HG03060 (cell line): ENCODE measurements at regions not wholly inside any gene's neighbourhood (a gene's known extent, or its start where the extent isn't known, plus 50 kb on each side); places are given as distances from the start of the nearest gene placed in this dataset.
"Not testable (repeated sequence)": the region's sequence is repeated elsewhere in the genome, so short reads cannot be mapped to it uniquely, and the experiment has no call there.

Experiments used
- ATAC-seq: cut with Tn5 transposase; IDR thresholded peaks from one replicate; pipeline ENCODE4 v1.9.1; 2021; ENCODE audit warnings: low read depth, moderate number of reproducible peaks; ENCODE audit not compliant: unreplicated experiment

DNA sequence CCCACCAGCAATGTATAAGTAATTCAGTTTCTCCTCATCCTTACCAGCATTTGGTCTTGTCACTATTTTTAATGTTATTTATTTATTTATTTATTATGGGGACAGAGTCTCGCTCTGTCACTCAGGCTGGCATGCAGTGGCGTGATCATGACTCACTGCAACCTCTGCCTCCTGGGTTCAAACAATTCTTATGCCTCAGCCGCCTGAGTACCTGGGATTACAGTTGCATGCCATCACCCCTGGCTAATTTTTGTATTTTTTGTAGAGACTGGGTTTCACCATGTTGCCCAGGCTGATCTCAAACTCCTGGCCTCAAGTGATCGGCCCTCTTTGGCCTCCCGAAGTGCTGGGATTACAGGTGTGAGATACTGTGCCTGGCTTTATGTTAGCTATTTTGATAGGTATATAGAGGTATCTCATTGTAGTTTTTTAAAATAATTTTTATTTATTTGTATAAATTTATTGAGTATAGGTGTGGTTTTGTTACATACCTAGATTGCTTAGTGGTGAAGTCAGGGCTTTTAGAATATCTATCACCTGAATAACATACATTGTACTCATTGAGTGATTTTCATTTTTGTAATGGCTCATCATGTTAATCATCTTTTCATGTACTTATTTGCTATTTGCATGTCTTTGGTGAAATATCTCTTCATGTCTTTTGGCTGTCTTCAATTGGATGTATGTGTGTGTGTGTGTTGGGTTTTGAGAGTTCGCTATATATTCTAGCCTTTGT lies 53.3 kb downstream of the TANC2 start:
- ATAC-seq, result no peak

DNA sequence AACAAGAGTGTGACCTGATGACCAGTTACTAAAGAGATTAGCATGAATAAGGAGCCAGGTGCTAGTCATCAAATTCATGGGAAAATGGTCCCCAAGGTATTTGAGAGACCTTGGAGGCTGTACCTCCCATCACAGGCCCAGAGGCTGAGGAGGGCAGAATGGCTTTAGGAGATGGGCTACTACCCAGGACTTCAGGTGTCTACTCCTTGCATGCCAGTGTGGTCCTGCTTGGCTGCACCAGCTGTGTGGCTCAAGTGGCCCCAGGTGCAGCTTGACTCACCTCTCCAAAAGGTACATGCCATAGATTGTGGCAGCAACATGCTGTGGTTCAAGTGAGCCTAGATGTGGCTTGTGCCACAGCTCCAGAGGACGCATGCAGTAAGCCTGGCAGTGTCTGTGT lies 56.5 kb downstream of the TANC2 start:
- no peak for ATAC-seq

DNA sequence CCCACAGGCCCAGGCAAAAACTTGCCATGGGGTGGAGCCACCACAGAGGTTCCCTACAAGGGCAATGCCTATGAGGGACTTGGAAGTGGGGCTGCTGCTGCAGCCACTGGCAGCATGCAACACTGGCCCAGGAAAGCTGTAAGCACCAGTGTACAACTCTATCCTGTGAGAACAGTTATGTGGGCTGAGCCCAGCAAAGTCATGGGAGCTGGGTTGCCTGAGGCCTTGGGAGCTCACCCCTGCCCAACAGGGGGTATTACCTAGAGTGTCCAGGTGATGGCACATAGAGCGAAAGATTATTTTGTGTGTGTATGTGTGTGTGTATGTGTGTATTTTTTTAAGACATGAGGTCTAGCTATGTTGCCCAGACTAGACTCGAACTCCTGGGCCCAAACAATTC lies 57.0 kb downstream of the TANC2 start:
- no peak for ATAC-seq

DNA sequence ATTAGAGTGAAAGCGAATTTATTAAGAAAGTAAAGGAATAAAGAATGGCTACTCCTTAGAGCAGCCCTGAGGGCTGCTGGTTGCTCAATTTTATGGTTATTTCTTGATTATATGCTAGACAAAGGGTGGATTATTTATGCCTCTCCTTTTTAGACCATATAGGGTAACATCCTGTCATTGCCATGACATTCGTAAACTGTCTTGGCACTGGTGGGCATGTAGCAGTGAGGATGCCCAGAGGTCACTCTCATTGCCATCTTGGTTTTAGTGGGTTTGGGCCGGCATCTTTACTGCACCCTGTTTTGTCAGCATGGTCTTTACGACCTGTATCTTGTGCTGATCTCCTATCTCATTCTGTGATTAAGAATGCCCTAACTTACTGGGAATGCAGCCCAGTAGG lies 58.2 kb downstream of the TANC2 start:
- no peak for ATAC-seq

DNA sequence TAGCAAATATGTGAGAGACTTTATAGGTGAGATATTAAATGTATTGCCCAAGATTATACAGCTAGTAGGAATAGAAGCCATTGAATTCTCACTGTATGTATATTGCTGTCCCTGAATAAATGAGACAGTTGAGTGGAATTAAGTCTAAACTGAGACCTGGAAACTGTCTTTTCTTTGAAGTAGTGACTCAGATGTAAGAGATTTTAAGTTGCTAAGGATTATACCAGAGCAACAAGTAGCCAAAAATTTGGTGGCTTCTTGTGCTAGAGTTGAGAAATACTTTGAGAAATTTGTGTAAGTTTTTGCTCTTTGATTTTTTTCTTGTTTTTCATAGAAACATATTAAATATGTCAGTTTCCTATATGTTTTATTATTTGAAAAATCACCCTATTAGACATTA lies 58.7 kb downstream of the TANC2 start:
- no peak for ATAC-seq

DNA sequence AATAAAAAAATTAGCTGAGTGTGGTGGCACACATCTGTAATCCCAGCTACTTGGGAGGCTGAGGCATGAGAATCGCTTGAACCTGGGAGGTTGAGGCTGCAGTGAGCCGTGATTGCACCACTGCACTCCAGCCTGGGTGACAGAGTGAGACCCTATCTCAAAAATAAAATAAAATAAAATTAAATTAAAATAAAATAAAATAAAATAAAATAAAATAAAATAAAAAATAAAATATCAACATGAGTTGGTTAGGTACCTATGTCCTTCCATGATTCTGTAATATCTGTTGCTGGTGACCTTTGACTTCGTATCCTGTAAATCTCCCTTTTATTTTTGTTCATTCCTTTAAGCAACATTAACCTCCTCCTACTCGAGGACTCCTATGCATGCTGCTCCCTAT lies 59.6 kb downstream of the TANC2 start:
- ATAC-seq, result not testable (repeated sequence)

DNA sequence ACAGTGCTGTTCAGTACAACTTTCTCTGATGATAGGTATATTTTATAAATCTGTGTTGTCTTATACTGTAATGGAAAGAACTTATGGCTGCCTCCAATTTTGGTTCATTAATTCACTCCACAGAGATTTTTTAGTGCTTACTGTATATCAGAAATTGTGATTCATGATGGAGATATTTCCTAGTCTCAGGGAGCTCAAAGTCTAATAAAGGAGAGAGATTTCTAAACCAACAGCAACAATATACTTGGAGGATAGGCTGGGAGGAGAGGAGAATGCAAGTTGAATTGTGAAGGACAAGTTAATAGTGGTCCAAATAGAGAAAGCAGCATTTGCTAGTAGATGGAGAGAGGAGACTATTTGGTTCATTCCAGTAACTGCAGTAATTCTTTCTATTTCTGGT lies 63.5 kb downstream of the TANC2 start:
- no peak for ATAC-seq

DNA sequence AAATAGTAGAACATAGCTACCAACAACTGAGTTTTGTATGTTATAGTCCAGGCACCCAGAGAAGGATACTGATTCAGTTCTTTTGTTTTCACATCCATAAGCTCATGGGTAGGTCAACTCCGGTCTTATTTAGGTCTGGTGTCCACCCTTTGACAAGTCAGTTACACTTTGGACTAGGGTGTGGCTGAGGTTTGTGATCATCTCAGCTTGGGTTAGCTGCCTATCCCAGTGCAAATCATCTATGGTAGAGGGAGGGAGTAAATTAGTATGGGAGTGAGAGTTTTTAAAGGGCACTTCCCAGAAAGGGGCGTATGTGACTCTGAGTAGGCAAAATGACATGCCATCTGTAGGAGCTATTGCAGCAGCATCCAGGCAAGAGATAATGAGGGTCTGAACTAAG lies 66.1 kb downstream of the TANC2 start:
- no peak for ATAC-seq

DNA sequence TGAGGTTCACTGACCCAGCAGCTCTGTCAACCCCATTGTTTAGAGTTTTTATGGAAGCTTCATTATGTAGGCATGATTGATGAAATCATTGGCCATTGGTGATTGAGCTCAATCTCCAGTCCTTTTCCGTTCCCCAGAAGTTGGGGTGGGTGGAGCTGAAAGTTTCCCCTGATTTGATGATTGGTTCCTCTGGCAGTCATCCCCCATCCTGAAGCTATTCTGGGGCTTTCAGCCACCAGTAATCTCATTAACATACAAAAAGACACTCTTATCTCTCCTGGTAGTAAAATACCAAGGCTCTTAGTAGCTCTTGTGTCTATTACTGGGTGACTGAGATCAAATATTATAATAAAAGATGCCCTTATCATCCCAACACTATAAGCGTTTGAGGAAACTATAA lies 67.1 kb downstream of the TANC2 start:
- ATAC-seq, result no peak

DNA sequence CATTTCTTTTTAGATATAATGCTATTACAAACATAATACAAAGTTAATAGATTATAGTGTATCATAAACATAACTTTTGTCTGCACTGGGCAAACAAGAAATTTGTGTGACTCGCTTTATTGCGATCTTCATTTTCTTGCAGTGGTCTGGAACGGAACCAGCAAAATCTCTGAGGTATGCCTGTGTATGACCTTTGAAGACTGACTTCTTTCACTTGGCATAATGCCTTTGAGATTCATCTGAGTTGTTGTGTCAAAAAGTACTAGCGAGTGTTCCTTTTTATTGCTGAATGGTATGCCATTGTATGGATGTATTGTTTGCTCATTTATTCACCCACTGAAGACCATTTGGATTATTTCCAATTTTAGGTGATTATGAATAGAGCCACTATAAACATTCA lies 69.2 kb downstream of the TANC2 start:
- no peak for ATAC-seq

DNA sequence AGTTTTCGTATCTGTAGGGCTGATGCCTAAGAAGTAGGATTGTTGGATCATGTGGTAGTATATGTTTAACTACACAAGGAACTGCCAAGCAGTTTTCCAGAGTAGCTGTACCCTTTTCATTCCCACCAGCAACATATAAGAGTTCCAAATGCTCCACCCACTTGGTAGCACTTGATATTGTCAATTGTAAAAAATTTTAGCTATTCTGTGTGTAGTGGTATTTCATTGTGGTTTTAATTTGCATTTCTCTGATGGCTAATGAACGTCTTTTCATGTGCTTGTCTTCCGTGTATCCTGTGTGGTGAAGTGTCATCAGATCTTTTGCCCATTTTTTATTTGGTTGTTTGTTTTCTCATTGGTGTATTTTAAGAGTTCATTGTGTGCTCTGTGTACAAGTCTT lies 69.7 kb downstream of the TANC2 start:
- ATAC-seq, result no peak

DNA sequence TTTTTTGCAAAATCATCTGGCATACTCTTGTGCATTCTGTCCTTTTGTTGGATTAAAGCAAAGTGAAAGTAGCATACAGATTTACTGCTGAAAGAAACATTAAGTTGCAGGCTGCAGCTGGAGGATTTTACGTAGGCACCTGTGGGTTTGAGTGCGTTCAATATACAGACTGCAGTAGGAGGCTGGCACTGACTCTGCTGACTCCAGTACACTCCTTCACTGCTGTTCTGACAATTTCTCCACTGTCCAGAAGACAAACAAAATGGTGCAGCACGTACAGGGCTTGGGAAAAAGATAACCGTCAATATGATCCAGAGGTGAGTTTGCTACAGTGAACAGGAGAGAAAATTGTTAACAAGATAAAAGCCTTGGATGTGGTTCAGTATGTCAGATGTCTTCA lies 73.3 kb downstream of the TANC2 start:
- ATAC-seq, result no peak

DNA sequence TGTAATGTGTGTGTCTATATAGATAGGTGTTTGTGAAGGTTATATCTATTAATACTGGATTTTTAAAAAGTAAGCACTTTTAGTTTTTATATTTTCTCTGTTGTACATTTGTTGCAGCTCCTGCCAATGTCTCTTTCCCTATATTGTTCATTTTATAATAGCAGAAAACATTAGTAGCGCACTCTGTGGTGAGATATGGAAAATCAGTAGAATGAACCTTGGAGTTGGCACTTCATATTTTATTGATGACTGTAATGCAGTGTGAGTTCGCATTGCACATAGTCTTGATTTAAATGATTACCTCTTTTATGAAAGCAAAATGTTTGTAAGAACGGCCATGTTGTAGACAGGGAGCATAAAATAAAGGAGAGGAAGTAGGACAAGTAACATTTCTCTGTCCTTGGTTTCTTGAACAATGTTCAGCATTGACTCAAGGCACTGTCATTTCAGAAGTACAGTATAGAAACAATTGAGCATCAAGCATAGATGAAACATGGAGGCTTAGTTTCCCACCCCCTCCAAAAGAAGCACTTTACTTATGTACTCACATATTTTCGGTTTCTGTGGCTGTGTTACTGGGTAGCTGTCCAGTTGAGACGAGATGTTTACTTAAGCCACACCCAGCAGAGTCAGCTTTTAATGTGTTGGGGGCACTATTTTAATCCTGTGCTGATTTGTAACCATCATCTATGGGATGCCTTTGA lies 74.0 kb downstream of the TANC2 start:
- no peak for ATAC-seq

DNA sequence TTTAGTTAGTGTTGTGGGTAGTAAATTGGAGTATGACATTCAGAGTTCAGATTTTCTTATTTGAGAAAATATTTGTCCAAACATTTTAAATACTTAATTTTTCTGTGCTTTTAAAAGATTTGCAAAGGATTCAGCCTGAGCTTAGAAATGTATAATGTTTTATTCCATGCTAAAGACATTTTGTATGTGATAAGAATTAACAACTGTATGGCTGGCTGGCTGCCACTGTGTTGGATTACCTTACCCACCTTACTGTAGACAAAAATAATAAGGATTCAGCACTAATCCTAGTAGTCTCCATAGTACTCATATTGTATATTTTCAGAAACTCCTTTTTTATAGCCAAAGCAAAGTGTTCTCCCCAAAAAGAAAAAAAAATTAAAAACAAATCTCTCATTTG lies 74.8 kb downstream of the TANC2 start:
- ATAC-seq, result no peak

DNA sequence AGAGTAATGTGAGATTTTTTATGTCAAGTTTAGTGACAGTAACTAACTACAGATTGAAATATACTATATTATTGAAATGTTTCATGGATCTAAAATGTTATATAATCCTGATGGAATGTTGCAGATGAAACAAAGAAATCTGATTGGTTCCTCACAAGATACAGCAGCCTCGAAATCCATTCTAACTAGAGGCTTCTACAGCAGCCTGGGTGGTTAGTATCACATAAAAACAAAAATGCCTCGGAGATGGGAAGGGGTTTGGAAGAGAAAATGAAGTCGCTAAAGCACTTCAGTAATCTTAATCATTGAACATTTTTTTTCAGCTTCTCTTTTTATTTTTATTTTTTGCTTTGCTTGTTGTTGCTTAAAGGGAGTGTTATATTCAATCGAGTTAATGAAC lies 75.2 kb downstream of the TANC2 start:
- ATAC-seq, result no peak

DNA sequence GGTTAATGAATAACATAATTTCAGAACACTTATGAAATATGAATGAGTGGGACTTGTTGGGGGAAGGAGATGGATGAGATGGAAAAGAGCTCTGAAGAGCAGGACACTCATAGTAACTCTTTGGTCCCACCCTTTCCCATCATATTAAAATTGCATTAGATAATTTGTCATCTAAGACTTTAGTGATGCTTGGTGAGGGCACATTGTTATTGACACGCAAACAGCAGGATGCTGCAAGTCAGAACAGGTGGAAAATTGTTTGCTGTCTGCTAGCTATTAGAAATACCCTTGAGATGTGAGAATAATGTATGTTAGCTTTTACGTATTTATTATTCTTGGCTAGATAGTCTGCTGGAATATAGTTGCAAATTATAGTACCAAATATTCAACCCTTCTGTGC lies 75.7 kb downstream of the TANC2 start:
- ATAC-seq, result no peak

DNA sequence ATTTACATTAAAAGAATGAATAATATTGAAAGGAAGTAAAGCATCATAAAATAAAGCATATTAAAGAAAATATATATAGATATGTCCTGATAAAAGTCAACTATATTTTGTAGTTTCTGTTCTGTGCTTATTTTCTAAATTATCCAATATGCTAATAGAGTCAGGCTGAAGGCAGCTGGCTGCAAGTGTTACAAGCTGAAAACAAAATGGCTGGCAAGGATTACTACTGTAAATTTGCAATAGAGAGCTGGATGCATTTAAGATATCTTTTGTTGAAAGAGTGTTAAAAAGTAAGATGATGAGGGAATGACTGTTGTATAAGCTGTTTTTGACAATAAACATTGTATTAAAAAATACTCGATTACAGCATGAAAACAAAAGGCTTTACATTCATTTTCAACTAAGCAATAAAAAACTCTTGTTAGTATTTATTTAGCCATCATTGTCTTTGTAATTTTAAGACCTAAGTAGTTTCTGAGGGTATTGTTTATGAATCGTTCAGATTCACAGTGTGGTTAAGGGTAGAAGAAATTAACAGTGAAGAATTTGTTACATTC lies 76.3 kb downstream of the TANC2 start:
- no peak for ATAC-seq

DNA sequence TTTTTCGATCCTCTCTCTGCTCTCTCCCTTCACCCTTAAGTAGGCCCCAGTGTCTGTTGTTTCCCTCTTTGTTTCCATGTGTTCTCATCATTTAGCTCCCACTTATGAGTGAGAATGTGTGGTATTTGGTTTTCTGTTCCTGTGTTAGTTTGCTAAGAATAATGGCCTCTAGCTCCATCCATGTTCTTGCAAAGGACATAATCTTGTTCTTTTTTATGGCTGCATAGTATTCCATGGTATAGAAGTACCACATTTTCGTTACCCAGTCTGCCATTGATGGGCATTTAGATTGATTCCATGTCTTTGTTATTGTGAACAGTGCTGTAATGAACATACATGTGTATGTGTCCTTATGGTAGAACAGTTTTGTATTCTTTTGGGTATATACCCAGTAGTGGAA lies 91.5 kb downstream of the TANC2 start:
- not testable (repeated sequence) for ATAC-seq

DNA sequence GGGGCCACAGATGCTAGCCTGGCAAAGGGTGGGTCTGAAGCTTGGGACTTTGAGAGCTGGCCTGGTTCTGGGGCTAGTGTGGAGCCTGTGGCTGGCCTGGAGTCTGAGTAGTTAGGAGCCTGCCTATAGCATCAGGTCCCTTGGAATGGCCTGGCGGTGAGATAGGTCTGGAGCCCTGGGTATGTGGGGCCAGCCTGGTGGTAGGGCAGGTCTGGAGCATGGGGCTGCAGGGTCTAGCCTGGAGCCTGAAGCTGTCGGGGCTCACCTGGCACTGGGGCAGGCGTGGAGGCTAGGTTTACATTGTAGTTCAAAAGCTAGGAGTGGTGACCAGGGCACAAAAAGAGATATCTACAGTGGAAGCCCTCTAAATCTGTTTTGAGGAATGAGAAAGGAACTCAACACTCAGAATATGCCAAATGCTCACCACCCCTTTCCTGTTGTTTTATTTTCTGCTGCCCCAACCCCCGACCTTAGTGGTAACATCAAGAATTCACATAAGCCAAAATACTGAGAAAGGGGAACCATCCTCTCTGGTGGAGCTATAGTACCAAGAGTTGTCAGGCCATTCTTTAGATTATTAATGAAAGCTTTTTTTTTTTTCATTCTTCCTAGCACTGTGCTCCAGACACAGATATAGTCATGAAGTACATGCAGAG lies 100.3 kb downstream of the TANC2 start:
- no peak for ATAC-seq

DNA sequence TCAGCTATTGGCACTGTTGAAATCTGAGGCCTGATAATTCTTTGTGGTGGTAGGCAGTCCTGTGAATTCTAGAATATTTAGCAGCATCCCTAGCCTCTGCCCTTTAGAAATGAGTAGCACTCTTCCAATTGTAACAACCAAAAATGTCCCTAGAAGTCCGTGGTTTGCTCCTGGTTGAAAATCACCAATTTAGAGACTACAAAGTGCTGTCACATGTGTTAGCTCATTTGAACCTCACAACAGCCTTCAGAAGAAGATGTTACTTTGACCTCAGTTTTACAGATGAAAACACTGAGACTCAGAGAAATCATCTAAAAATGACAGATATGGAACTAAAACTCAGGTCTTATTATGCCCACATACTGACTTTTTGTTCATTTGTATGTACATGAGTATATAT lies 103.2 kb downstream of the TANC2 start:
- ATAC-seq, result no peak

DNA sequence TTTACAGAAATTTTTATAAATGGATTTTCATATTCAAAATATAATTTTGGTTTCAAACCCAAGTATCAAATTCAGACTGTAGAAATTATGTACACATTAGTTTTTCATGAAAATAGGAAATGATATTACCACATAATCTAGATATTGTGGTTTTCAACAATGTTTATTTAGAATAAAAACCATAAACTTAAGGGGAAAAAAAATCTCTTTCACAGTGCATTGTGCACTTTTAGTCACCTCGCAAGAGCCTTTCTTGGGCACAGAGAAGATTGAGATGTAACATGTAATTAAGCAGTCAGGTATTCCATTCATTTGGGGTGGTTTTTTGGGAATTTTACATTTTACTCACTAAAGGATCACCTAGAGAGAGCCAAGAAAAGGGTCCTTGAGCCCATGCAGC lies 104.0 kb downstream of the TANC2 start:
- no peak for ATAC-seq

DNA sequence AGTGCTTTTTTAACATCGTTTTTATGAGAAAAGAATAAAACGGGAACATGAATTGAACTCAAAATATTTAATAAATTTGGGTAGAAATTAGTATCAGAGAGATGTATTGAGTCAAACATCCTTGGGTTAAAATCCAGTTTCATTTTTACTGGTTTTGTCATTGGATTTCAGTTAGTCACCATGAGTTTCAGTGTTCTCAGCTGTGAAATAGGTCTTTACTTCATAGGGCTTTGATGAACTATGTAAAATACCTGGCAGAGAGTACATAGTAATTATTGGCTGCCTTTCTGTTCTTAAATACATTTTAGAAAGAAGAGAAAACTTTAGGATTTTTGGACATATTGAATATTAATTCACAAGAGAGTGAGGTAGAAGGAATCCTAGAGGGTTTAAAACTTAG lies 105.8 kb downstream of the TANC2 start:
- no peak for ATAC-seq
